Rectal smooth muscle tissue (tissue), 1 donor: ENCODE measurements at regions not wholly inside any gene's neighbourhood (a gene's known extent, or its start where the extent isn't known, plus 50 kb on each side); places are given as distances from the start of the nearest gene placed in this dataset.

ENCODE experiments used
- H3K27ac ChIP-seq: one replicate; pipeline ENCODE4 v1.7.0; 2013; ENCODE audit warnings: low read depth, low read length, inconsistent platforms
- H3K27me3 ChIP-seq: one replicate; pipeline ENCODE4 v1.7.0; 2013; ENCODE audit warnings: low read length; ENCODE audit not compliant: control insufficient read depth, insufficient read depth
- H3K36me3 ChIP-seq: one replicate; pipeline ENCODE4 v1.7.0; 2013; ENCODE audit warnings: low read length; ENCODE audit not compliant: control insufficient read depth, insufficient read depth
- H3K4me1 ChIP-seq: one replicate; pipeline ENCODE4 v1.7.0; 2013; ENCODE audit warnings: low read length; ENCODE audit not compliant: control insufficient read depth, insufficient read depth
- H3K4me3 ChIP-seq: one replicate; pipeline ENCODE4 v1.7.0; 2013; ENCODE audit warnings: low read length
- H3K9ac ChIP-seq: one replicate; pipeline ENCODE4 v1.7.0; 2013; ENCODE audit warnings: low read length

GRCh38 chr22:27541836-27542235 is 259.7 kb downstream of the MN1 start:
- no peaks in the 10 kb centered on the region for H3K36me3 ChIP-seq
- H3K27me3 ChIP-seq: no peaks in the 10 kb centered on the region
- no peak overlapping the region for H3K4me3 ChIP-seq
- H3K9ac ChIP-seq: no peak overlapping the region
- H3K4me1 ChIP-seq: no peaks in the 10 kb centered on the region
- no peak overlapping the region for H3K27ac ChIP-seq

- H3K36me3 ChIP-seq: no peaks in the 10 kb centered on the region
- H3K27ac ChIP-seq: no peak overlapping the region
- H3K4me3 ChIP-seq: no peak overlapping the region
- H3K9ac ChIP-seq: no peak overlapping the region
- no peaks in the 10 kb centered on the region for H3K27me3 ChIP-seq
- no peaks in the 10 kb centered on the region for H3K4me1 ChIP-seq
Observed at GRCh38 chr22:27542602-27543001, 259.0 kb downstream of the MN1 start.

- Histone ChIP-seq H3K27me3 (no peaks in the 10 kb centered on the region), H3K4me1 (no peaks in the 10 kb centered on the region)
Observed at GRCh38 chr22:27543460-27543859, 258.1 kb downstream of the MN1 start.

GRCh38 chr22:27545085-27545484 is 256.5 kb downstream of the MN1 start:
- Histone ChIP-seq H3K27ac (no peak overlapping the region), H3K27me3 (no peaks in the 10 kb centered on the region), H3K36me3 (no peaks in the 10 kb centered on the region), H3K9ac (no peak overlapping the region), H3K4me3 (no peak overlapping the region), H3K4me1 (no peaks in the 10 kb centered on the region)

More at GRCh38 chr22:27543460-27543859, 258.1 kb downstream of the MN1 start:
- H3K9ac ChIP-seq: no peak overlapping the region
- H3K27ac ChIP-seq: no peak overlapping the region
- no peaks in the 10 kb centered on the region for H3K36me3 ChIP-seq
- no peak overlapping the region for H3K4me3 ChIP-seq

GRCh38 chr22:27546157-27546935 is 255.2 kb downstream of the MN1 start:
- H3K9ac ChIP-seq: no peak overlapping the region
- H3K27me3 ChIP-seq: no peaks in the 10 kb centered on the region
- H3K4me3 ChIP-seq: no peak overlapping the region
- no peaks in the 10 kb centered on the region for H3K4me1 ChIP-seq
- no peaks in the 10 kb centered on the region for H3K36me3 ChIP-seq
- no peak overlapping the region for H3K27ac ChIP-seq

GRCh38 chr22:27551402-27551801 is 250.2 kb downstream of the MN1 start:
- no peak overlapping the region for H3K9ac ChIP-seq
- H3K36me3 ChIP-seq: no peaks in the 10 kb centered on the region
- H3K27ac ChIP-seq: no peak overlapping the region
- no peaks in the 10 kb centered on the region for H3K27me3 ChIP-seq
- no peaks in the 10 kb centered on the region for H3K4me1 ChIP-seq
- no peak overlapping the region for H3K4me3 ChIP-seq

GRCh38 chr22:27552176-27552575 is 249.4 kb downstream of the MN1 start:
- H3K4me3 ChIP-seq: no peak overlapping the region
- H3K36me3 ChIP-seq: no peaks in the 10 kb centered on the region
- H3K4me1 ChIP-seq: no peaks in the 10 kb centered on the region
- no peak overlapping the region for H3K9ac ChIP-seq
- no peaks in the 10 kb centered on the region for H3K27me3 ChIP-seq
- no peak overlapping the region for H3K27ac ChIP-seq

- H3K36me3 ChIP-seq: no peaks in the 10 kb centered on the region
- no peaks in the 10 kb centered on the region for H3K4me1 ChIP-seq
- no peaks in the 10 kb centered on the region for H3K27me3 ChIP-seq
- H3K27ac ChIP-seq: no peak overlapping the region
- H3K4me3 ChIP-seq: no peak overlapping the region
- no peak overlapping the region for H3K9ac ChIP-seq
Observed at GRCh38 chr22:27552863-27553262, 248.7 kb downstream of the MN1 start.

GRCh38 chr22:27554106-27554811 is 247.3 kb downstream of the MN1 start:
- Histone ChIP-seq H3K9ac (no peak overlapping the region), H3K27ac (no peak overlapping the region), H3K4me1 (no peaks in the 10 kb centered on the region), H3K27me3 (no peaks in the 10 kb centered on the region), H3K36me3 (no peaks in the 10 kb centered on the region), H3K4me3 (no peak overlapping the region)

- H3K9ac ChIP-seq: no peak overlapping the region
- no peak overlapping the region for H3K4me3 ChIP-seq
- no peaks in the 10 kb centered on the region for H3K36me3 ChIP-seq
- no peaks in the 10 kb centered on the region for H3K27me3 ChIP-seq
- no peaks in the 10 kb centered on the region for H3K4me1 ChIP-seq
- no peak overlapping the region for H3K27ac ChIP-seq
Observed at GRCh38 chr22:27554841-27555456, 246.6 kb downstream of the MN1 start.

- no peak overlapping the region for H3K4me3 ChIP-seq
- no peak overlapping the region for H3K27ac ChIP-seq
- no peaks in the 10 kb centered on the region for H3K4me1 ChIP-seq
- no peaks in the 10 kb centered on the region for H3K27me3 ChIP-seq
- H3K9ac ChIP-seq: no peak overlapping the region
- H3K36me3 ChIP-seq: no peaks in the 10 kb centered on the region
Observed at GRCh38 chr22:27556371-27556770, 245.2 kb downstream of the MN1 start.

GRCh38 chr22:27557286-27558008 is 244.1 kb downstream of the MN1 start:
- no peak overlapping the region for H3K9ac ChIP-seq
- H3K27ac ChIP-seq: no peak overlapping the region
- H3K27me3 ChIP-seq: no peaks in the 10 kb centered on the region
- no peak overlapping the region for H3K4me3 ChIP-seq
- H3K4me1 ChIP-seq: no peaks in the 10 kb centered on the region
- H3K36me3 ChIP-seq: no peaks in the 10 kb centered on the region
